Stomach (tissue), 4 donors: ENCODE measurements at regions not wholly inside any gene's neighbourhood (a gene's known extent, or its start where the extent isn't known, plus 50 kb on each side); places are given as distances from the start of the nearest gene placed in this dataset.

Source experiments
- CTCF ChIP-seq, 7 experiments: fragments of 450-650 bp in 4 of 7; fragments of 200-600 bp in 3 of 7; sonication (generic) in 3 of 7; IDR thresholded peaks; one replicate each; pipeline ENCODE4 v1.5.1; 2016 to 2019; ENCODE audit warnings: antibody characterized with exemption in 7 of 7, control low read depth in 2 of 7, mild to moderate bottlenecking in 1 of 7
- POLR2A ChIP-seq, 4 donors: fragments of 450-650 bp; IDR thresholded peaks; one replicate each; pipeline ENCODE4 v1.6.1; 2016; ENCODE audit warnings: antibody characterized with exemption in 4 of 4, control low read depth in 2 of 4, mild to moderate bottlenecking in 1 of 4, moderate library complexity in 1 of 4
- POLR2AphosphoS5 ChIP-seq, 3 donors: sonication (generic); formaldehyde crosslinking; IDR thresholded peaks; one replicate each; pipeline ENCODE4 v1.6.1; 2016; ENCODE audit warnings: antibody characterized with exemption in 3 of 3

DNA sequence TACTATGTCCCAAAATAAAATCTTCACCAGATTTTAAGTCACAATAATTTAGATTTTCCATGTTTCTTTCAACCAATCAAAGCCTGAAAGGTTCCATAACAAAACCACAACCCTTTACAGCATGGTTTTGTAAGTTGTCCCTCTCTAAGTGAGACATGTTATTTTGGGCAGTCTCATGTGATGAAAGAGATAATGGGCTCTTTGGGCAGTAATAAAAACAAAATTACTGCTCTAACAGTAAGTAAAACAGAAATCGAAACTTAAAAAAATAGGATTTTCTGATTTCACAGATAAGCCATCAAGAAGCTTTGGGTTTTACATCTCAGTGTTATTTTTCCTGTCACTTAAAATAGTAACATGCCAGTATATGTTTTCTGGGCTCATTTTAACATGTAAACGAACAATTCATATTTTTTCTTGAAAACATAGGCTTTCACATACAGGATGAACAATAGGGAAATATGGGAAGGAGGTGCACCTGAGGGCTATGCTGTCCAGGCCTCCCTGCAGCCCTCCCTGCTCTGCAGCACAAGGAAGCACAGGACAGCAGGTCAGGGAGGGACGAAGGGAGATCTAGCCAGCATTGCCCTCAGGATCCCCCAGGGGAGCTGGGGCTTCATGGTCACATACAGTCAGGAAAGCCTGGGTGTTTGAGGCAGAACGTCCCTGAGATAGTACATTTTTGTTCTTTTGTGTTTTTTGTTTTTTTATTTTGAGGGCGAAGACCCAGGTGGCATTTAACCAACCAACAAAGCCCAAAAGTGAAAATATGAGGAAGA lies 157.4 kb downstream of the SHOX2 start:
- TF ChIP-seq CTCF (IDR thresholded peaks at IDR 0.05) (no peak), POLR2AphosphoS5 (IDR thresholded peaks at IDR 0.05) (no peak), POLR2A (IDR thresholded peaks at IDR 0.05) (no peak)
